GM12872 (cell line): ENCODE measurements at regions not wholly inside any gene's neighbourhood (a gene's known extent, or its start where the extent isn't known, plus 50 kb on each side); places are given as distances from the start of the nearest gene placed in this dataset.

Experiments
- TF ChIP-seq, protein P1 (sequence below): IDR thresholded peaks from 3 replicates; pipeline ENCODE4 v1.5.1; 2011; ENCODE audit warnings: low read depth, mild to moderate bottlenecking, low read length, moderate library complexity; ENCODE audit not compliant: insufficient read depth

DNA sequence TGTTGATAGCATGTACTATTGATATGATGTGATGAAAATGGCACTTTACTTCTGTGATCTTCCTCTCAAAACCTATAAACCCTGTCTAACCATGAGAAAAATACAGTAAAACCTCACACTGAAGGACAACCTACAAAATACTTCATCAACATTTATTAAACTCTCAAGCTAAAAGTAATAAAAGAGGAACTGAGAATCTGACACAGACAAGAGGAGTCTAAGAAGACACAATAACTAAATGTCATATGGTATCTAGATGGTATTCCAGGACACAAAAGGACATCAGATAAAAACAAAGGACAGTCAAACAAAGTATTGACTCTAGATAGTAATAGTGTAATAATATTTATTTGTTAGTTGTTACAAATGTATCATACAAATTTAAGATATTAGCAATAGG, 655.3 kb downstream of the SH3BGRL start:
- TF ChIP-seq, protein P1, sequence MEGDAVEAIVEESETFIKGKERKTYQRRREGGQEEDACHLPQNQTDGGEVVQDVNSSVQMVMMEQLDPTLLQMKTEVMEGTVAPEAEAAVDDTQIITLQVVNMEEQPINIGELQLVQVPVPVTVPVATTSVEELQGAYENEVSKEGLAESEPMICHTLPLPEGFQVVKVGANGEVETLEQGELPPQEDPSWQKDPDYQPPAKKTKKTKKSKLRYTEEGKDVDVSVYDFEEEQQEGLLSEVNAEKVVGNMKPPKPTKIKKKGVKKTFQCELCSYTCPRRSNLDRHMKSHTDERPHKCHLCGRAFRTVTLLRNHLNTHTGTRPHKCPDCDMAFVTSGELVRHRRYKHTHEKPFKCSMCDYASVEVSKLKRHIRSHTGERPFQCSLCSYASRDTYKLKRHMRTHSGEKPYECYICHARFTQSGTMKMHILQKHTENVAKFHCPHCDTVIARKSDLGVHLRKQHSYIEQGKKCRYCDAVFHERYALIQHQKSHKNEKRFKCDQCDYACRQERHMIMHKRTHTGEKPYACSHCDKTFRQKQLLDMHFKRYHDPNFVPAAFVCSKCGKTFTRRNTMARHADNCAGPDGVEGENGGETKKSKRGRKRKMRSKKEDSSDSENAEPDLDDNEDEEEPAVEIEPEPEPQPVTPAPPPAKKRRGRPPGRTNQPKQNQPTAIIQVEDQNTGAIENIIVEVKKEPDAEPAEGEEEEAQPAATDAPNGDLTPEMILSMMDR, result no peak

DNA sequence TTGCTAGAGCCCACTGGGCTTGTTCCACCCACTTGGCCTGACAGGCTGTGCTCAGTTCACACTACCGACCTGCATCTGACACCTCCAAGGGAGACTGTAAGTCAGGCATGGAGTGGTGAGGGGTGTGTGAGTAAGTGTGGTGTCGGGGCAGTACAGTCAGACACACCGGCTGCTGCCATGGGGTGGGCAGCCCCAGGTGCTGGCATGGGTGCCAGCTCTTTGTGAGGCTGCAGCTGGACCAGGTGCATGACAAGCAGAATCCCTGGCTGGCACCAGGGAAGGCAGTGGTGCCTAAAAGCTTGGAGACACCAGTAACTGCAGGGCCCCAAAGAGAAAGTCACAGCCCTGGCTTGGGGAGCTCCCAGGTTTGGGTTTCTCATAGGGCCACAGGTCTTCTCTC, 665.0 kb downstream of the SH3BGRL start:
- TF ChIP-seq, protein P1, result no peak

DNA sequence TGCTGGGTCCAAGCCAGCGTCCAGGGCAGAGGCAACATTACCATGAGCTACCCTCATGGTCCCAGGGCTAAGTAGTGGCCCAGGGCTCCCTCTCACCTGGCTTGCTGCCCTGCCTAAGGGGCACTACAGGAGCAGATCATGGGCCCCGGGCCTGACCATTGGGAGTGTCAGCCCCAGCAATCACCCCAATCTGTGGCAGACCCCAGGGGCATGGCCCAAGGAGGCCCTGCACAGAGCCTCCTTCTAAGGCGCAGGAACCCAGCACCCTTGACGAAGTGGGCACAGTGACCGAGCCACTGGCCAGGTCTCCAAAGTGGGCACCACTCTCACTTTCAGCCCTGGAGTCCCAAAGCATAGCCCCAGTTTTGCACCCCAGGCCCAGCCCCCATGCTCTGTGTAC, 667.1 kb downstream of the SH3BGRL start:
- TF ChIP-seq, protein P1, result no peak

GRCh38 chrX:81874807-81875206, 672.9 kb downstream of the SH3BGRL start:
- TF ChIP-seq, protein P1, result no peak

GRCh38 chrX:81875800-81876199, 673.9 kb downstream of the SH3BGRL start:
- TF ChIP-seq, protein P1, result no peak

- TF ChIP-seq, protein P1, result no peak
Observed at GRCh38 chrX:81876437-81876836, 674.5 kb downstream of the SH3BGRL start.

GRCh38 chrX:81890521-81890920, 688.6 kb downstream of the SH3BGRL start:
- TF ChIP-seq, protein P1, result no peak

- TF ChIP-seq, protein P1, result no peak
Observed at GRCh38 chrX:81900522-81900921, 698.6 kb downstream of the SH3BGRL start.
